HCT116 (cell line): ENCODE measurements at regions not wholly inside any gene's neighbourhood (a gene's known extent, or its start where the extent isn't known, plus 50 kb on each side); places are given as distances from the start of the nearest gene placed in this dataset.

Experiments
- CEBPB ChIP-seq: IDR thresholded peaks from 2 replicates; pipeline ENCODE4 v1.6.1; 2012; ENCODE audit warnings: low read depth
- EZH2 ChIP-seq: fragments of 200-600 bp; sonication (generic); IDR thresholded peaks from 2 replicates; pipeline ENCODE4 v1.6.1; 2017; ENCODE audit warnings: antibody characterized with exemption, mixed run types
- POLR2A ChIP-seq: IDR thresholded peaks from 2 replicates; pipeline ENCODE4 v1.7.0; 2011; ENCODE audit warnings: borderline replicate concordance; ENCODE audit not compliant: insufficient read depth, insufficient read length; ENCODE audit errors: extremely low read depth
- YY1 ChIP-seq: IDR thresholded peaks from 2 replicates; pipeline ENCODE4 v1.6.1; 2011; ENCODE audit warnings: low read length, low read depth, moderate library complexity, mild to moderate bottlenecking; ENCODE audit not compliant: insufficient replicate concordance; ENCODE audit errors: extremely low read depth
- TF ChIP-seq, protein P1 (sequence below), 3 experiments: fragments of 200-600 bp in 1 of 3; sonication (generic) in 1 of 3; IDR thresholded peaks in 2 of 3; conservative IDR thresholded peaks in 1 of 3; 2 replicates each; pipeline ENCODE4 v1.5.1; 2012 to 2017; ENCODE audit warnings: low read depth in 2 of 3, low read length in 2 of 3, antibody characterized with exemption in 1 of 3, borderline replicate concordance in 1 of 3, control low read depth in 1 of 3, mild to moderate bottlenecking in 1 of 3, mixed read lengths in 1 of 3, mixed run types in 1 of 3, moderate library complexity in 1 of 3; ENCODE audit not compliant: insufficient read depth in 1 of 3

GRCh38 chr13:111877906-111878305, 189.0 kb upstream of the SOX1 start:
- TF ChIP-seq, protein P1, sequence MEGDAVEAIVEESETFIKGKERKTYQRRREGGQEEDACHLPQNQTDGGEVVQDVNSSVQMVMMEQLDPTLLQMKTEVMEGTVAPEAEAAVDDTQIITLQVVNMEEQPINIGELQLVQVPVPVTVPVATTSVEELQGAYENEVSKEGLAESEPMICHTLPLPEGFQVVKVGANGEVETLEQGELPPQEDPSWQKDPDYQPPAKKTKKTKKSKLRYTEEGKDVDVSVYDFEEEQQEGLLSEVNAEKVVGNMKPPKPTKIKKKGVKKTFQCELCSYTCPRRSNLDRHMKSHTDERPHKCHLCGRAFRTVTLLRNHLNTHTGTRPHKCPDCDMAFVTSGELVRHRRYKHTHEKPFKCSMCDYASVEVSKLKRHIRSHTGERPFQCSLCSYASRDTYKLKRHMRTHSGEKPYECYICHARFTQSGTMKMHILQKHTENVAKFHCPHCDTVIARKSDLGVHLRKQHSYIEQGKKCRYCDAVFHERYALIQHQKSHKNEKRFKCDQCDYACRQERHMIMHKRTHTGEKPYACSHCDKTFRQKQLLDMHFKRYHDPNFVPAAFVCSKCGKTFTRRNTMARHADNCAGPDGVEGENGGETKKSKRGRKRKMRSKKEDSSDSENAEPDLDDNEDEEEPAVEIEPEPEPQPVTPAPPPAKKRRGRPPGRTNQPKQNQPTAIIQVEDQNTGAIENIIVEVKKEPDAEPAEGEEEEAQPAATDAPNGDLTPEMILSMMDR (IDR thresholded peaks at IDR 0.05 in 2 of 3, conservative IDR thresholded peaks at IDR 0.05 in 1 of 3; ENCODE audit: borderline replicate concordance in 1 of 3, insufficient read depth in 1 of 3, low read depth in 2 of 3, low read length in 2 of 3) = no peak
- TF ChIP-seq EZH2 (no peak), POLR2A (no peak), CEBPB (no peak), YY1 (no peak)
